NCI-H748 treated with DMSO at 0.1 percent for 48 hours (cell line): ENCODE measurements at regions not wholly inside any gene's neighbourhood (a gene's known extent, or its start where the extent isn't known, plus 50 kb on each side); places are given as distances from the start of the nearest gene placed in this dataset.
"Not testable (repeated sequence)": the region's sequence is repeated elsewhere in the genome, so short reads cannot be mapped to it uniquely, and the experiment has no call there.

Experiments used
- DNase-seq: peaks from one replicate; lab custom pipeline; 2025; lab: John Stamatoyannopoulos, UW

GRCh38 chr14:55847766-55848165 is 267.8 kb downstream of the KTN1 start:
- no peak for DNase-seq

GRCh38 chr14:55848964-55849363 is 269.0 kb downstream of the KTN1 start:
- DNase-seq: no peak

- no peak for DNase-seq
Observed at GRCh38 chr14:55849833-55850232, 268.4 kb upstream of the PELI2 start.

- DNase-seq: no peak
Observed at GRCh38 chr14:55850825-55851241, 267.4 kb upstream of the PELI2 start.

GRCh38 chr14:55851301-55851700 is 266.9 kb upstream of the PELI2 start:
- no peak for DNase-seq

GRCh38 chr14:55851961-55852360 is 266.2 kb upstream of the PELI2 start:
- DNase-seq: no peak

- DNase-seq: no peak
Observed at GRCh38 chr14:55855751-55856150, 262.5 kb upstream of the PELI2 start.

GRCh38 chr14:55858604-55859003 is 259.6 kb upstream of the PELI2 start:
- DNase-seq: no peak

GRCh38 chr14:55861561-55861960 is 256.6 kb upstream of the PELI2 start:
- DNase-seq: not testable (repeated sequence)

- DNase-seq: no peak
Observed at GRCh38 chr14:55864890-55865655, 253.1 kb upstream of the PELI2 start.

GRCh38 chr14:55867311-55867710 is 250.9 kb upstream of the PELI2 start:
- DNase-seq: no peak

- DNase-seq: no peak
Observed at GRCh38 chr14:55867719-55868118, 250.5 kb upstream of the PELI2 start.

GRCh38 chr14:55869397-55870049 is 248.7 kb upstream of the PELI2 start:
- DNase-seq: no peak

- no peak for DNase-seq
Observed at GRCh38 chr14:55873169-55873568, 245.0 kb upstream of the PELI2 start.

- no peak for DNase-seq
Observed at GRCh38 chr14:55874785-55875184, 243.4 kb upstream of the PELI2 start.

- no peak for DNase-seq
Observed at GRCh38 chr14:55877942-55878341, 240.3 kb upstream of the PELI2 start.

GRCh38 chr14:55881577-55882241 is 236.5 kb upstream of the PELI2 start:
- no peak for DNase-seq

GRCh38 chr14:55884819-55885218 is 233.4 kb upstream of the PELI2 start:
- no peak for DNase-seq

- no peak for DNase-seq
Observed at GRCh38 chr14:55889124-55889523, 229.1 kb upstream of the PELI2 start.

GRCh38 chr14:55891692-55892091 is 226.5 kb upstream of the PELI2 start:
- no peak for DNase-seq

- no peak for DNase-seq
Observed at GRCh38 chr14:55892906-55893305, 225.3 kb upstream of the PELI2 start.

GRCh38 chr14:55893705-55894104 is 224.5 kb upstream of the PELI2 start:
- no peak for DNase-seq

- no peak for DNase-seq
Observed at GRCh38 chr14:55897031-55897430, 221.2 kb upstream of the PELI2 start.
